ENCODE measurements at regions not wholly inside any gene's neighbourhood (a gene's known extent, or its start where the extent isn't known, plus 50 kb on each side); places are given as distances from the start of the nearest gene placed in this dataset.

GRCh38 chr4:160611181-160611580 lies 1508.3 kb downstream of the RAPGEF2 start:
- TF ChIP-seq GATA3 (IDR thresholded peaks at IDR 0.05; ENCODE audit: low read depth, low read length) (no peak), GATA2 (IDR thresholded peaks at IDR 0.05; ENCODE audit: low read depth, low read length) (no peak)

- TF ChIP-seq GATA3 (IDR thresholded peaks at IDR 0.05; ENCODE audit: low read depth, low read length) (no peak), GATA2 (IDR thresholded peaks at IDR 0.05; ENCODE audit: low read depth, low read length) (no peak)
Measured at GRCh38 chr4:160631044-160631443, 1528.2 kb downstream of the RAPGEF2 start.

GRCh38 chr4:160652790-160653189 lies 1511.0 kb downstream of the FSTL5 start:
- TF ChIP-seq GATA2 (IDR thresholded peaks at IDR 0.05; ENCODE audit: low read depth, low read length) (no peak), GATA3 (IDR thresholded peaks at IDR 0.05; ENCODE audit: low read depth, low read length) (no peak)

GRCh38 chr4:160675550-160675949 lies 1488.2 kb downstream of the FSTL5 start:
- no peak for TF ChIP-seq GATA3 (IDR thresholded peaks at IDR 0.05; ENCODE audit: low read depth, low read length)

- TF ChIP-seq GATA2 (IDR thresholded peaks at IDR 0.05; ENCODE audit: low read depth, low read length) (no peak), GATA3 (IDR thresholded peaks at IDR 0.05; ENCODE audit: low read depth, low read length) (no peak)
Measured at GRCh38 chr4:160685729-160686128, 1478.1 kb downstream of the FSTL5 start.

- TF ChIP-seq GATA3 (IDR thresholded peaks at IDR 0.05; ENCODE audit: low read depth, low read length) = no peak
- TF ChIP-seq GATA2 (IDR thresholded peaks at IDR 0.05; ENCODE audit: low read depth, low read length) = no peak
Measured at GRCh38 chr4:160701671-160702070, 1462.1 kb downstream of the FSTL5 start.

GRCh38 chr4:160709026-160709425 lies 1454.8 kb downstream of the FSTL5 start:
- TF ChIP-seq GATA2 (IDR thresholded peaks at IDR 0.05; ENCODE audit: low read depth, low read length) (no peak), GATA3 (IDR thresholded peaks at IDR 0.05; ENCODE audit: low read depth, low read length) (no peak)

GRCh38 chr4:160709546-160709945 lies 1454.3 kb downstream of the FSTL5 start:
- TF ChIP-seq GATA2 (IDR thresholded peaks at IDR 0.05; ENCODE audit: low read depth, low read length) (no peak), GATA3 (IDR thresholded peaks at IDR 0.05; ENCODE audit: low read depth, low read length) (no peak)

- no peak for TF ChIP-seq GATA3 (IDR thresholded peaks at IDR 0.05; ENCODE audit: low read depth, low read length)
- no peak for TF ChIP-seq GATA2 (IDR thresholded peaks at IDR 0.05; ENCODE audit: low read depth, low read length)
Measured at GRCh38 chr4:160716551-160716950, 1447.2 kb downstream of the FSTL5 start.

GRCh38 chr4:160717848-160718247 lies 1446.0 kb downstream of the FSTL5 start:
- TF ChIP-seq GATA3 (IDR thresholded peaks at IDR 0.05; ENCODE audit: low read depth, low read length) = no peak
- no peak for TF ChIP-seq GATA2 (IDR thresholded peaks at IDR 0.05; ENCODE audit: low read depth, low read length)

GRCh38 chr4:160724063-160724462 lies 1439.7 kb downstream of the FSTL5 start:
- TF ChIP-seq GATA2 (IDR thresholded peaks at IDR 0.05; ENCODE audit: low read depth, low read length) (no peak), GATA3 (IDR thresholded peaks at IDR 0.05; ENCODE audit: low read depth, low read length) (no peak)

GRCh38 chr4:160745126-160745525 lies 1418.7 kb downstream of the FSTL5 start:
- TF ChIP-seq GATA2 (IDR thresholded peaks at IDR 0.05; ENCODE audit: low read depth, low read length) = no peak
- no peak for TF ChIP-seq GATA3 (IDR thresholded peaks at IDR 0.05; ENCODE audit: low read depth, low read length)

GRCh38 chr4:160772668-160773067 lies 1391.1 kb downstream of the FSTL5 start:
- TF ChIP-seq GATA2 (IDR thresholded peaks at IDR 0.05; ENCODE audit: low read depth, low read length) = no peak
- no peak for TF ChIP-seq GATA3 (IDR thresholded peaks at IDR 0.05; ENCODE audit: low read depth, low read length)

- no peak for TF ChIP-seq GATA2 (IDR thresholded peaks at IDR 0.05; ENCODE audit: low read depth, low read length)
- no peak for TF ChIP-seq GATA3 (IDR thresholded peaks at IDR 0.05; ENCODE audit: low read depth, low read length)
Measured at GRCh38 chr4:160795216-160795615, 1368.6 kb downstream of the FSTL5 start.

GRCh38 chr4:160808174-160808573 lies 1355.6 kb downstream of the FSTL5 start:
- TF ChIP-seq GATA2 (IDR thresholded peaks at IDR 0.05; ENCODE audit: low read depth, low read length) (no peak), GATA3 (IDR thresholded peaks at IDR 0.05; ENCODE audit: low read depth, low read length) (no peak)

- TF ChIP-seq GATA3 (IDR thresholded peaks at IDR 0.05; ENCODE audit: low read depth, low read length) = no peak
- TF ChIP-seq GATA2 (IDR thresholded peaks at IDR 0.05; ENCODE audit: low read depth, low read length) = no peak
Measured at GRCh38 chr4:160809576-160809975, 1354.2 kb downstream of the FSTL5 start.
